GM18498 (cell line): ENCODE measurements at regions not wholly inside any gene's neighbourhood (a gene's known extent, or its start where the extent isn't known, plus 50 kb on each side); places are given as distances from the start of the nearest gene placed in this dataset.

Source experiments
- ATAC-seq: cut with Tn5 transposase; IDR thresholded peaks from one replicate; pipeline ENCODE4 v1.9.1; 2021; ENCODE audit warnings: mild to moderate bottlenecking, moderate library complexity; ENCODE audit not compliant: unreplicated experiment

- no peak for ATAC-seq
Observed at GRCh38 chr4:181690498-181690897, 552.7 kb upstream of the TENM3 start.

- ATAC-seq: no peak
Observed at GRCh38 chr4:181692965-181693364, 550.2 kb upstream of the TENM3 start.

GRCh38 chr4:181693517-181693916 is 549.7 kb upstream of the TENM3 start:
- no peak for ATAC-seq

GRCh38 chr4:181698221-181698620 is 545.0 kb upstream of the TENM3 start:
- no peak for ATAC-seq

GRCh38 chr4:181701214-181701613 is 542.0 kb upstream of the TENM3 start:
- ATAC-seq: no peak

- ATAC-seq: no peak
Observed at GRCh38 chr4:181701894-181702293, 541.3 kb upstream of the TENM3 start.

- no peak for ATAC-seq
Observed at GRCh38 chr4:181702864-181703495, 540.2 kb upstream of the TENM3 start.

- ATAC-seq: no peak
Observed at GRCh38 chr4:181710143-181710542, 533.1 kb upstream of the TENM3 start.

- ATAC-seq: no peak
Observed at GRCh38 chr4:181711387-181711786, 531.8 kb upstream of the TENM3 start.

- ATAC-seq: no peak
Observed at GRCh38 chr4:181728305-181728966, 514.8 kb upstream of the TENM3 start.

GRCh38 chr4:181731900-181732299 is 511.3 kb upstream of the TENM3 start:
- ATAC-seq: no peak

GRCh38 chr4:181737744-181738143 is 505.5 kb upstream of the TENM3 start:
- no peak for ATAC-seq

- no peak for ATAC-seq
Observed at GRCh38 chr4:181739031-181739430, 504.2 kb upstream of the TENM3 start.

GRCh38 chr4:181741513-181741912 is 501.7 kb upstream of the TENM3 start:
- ATAC-seq: no peak

GRCh38 chr4:181745933-181746625 is 497.1 kb upstream of the TENM3 start:
- ATAC-seq: no peak

- ATAC-seq: no peak
Observed at GRCh38 chr4:181748581-181748980, 494.6 kb upstream of the TENM3 start.

GRCh38 chr4:181752516-181752915 is 490.7 kb upstream of the TENM3 start:
- ATAC-seq: no peak

- ATAC-seq: no peak
Observed at GRCh38 chr4:181753207-181753606, 490.0 kb upstream of the TENM3 start.

- ATAC-seq: no peak
Observed at GRCh38 chr4:181755846-181756245, 487.4 kb upstream of the TENM3 start.

GRCh38 chr4:181756451-181757095 is 486.6 kb upstream of the TENM3 start:
- ATAC-seq: no peak

GRCh38 chr4:181757098-181757497 is 486.1 kb upstream of the TENM3 start:
- no peak for ATAC-seq
